DND-41 (cell line): ENCODE measurements at regions not wholly inside any gene's neighbourhood (a gene's known extent, or its start where the extent isn't known, plus 50 kb on each side); places are given as distances from the start of the nearest gene placed in this dataset.

ENCODE experiments used
- ATAC-seq: fragments of 200-7000 bp; cut with Tn5 transposase; 3 replicates; pipeline ENCODE4 v1.9.1; 2021; ENCODE audit warnings: low read depth; ENCODE audit not compliant: insufficient read depth
- DNase-seq: peaks from one replicate; pipeline ENCODE4 v3.0.0-alpha.2; 2020
- H2AFZ ChIP-seq: 2 replicates; pipeline ENCODE4 v1.6.0; 2012; ENCODE audit warnings: low read depth, low read length
- H3K27ac ChIP-seq: 2 replicates; pipeline ENCODE4 v1.5.1; 2012; ENCODE audit warnings: low read length, inconsistent platforms
- H3K27me3 ChIP-seq: fragments of 200-600 bp; sonication (generic); 2 replicates; pipeline ENCODE4 v1.6.0; 2012; ENCODE audit warnings: low read length, mild to moderate bottlenecking, inconsistent platforms; ENCODE audit not compliant: insufficient read depth, poor library complexity
- H3K36me3 ChIP-seq: 2 replicates; pipeline ENCODE4 v1.5.1; 2012; ENCODE audit warnings: low read length, inconsistent platforms; ENCODE audit not compliant: insufficient read depth
- H3K4me1 ChIP-seq: 2 replicates; pipeline ENCODE4 v1.5.1; 2012; ENCODE audit warnings: mild to moderate bottlenecking, low read length; ENCODE audit not compliant: insufficient read depth
- H3K4me2 ChIP-seq: 2 replicates; pipeline ENCODE4 v1.6.0; 2012; ENCODE audit warnings: mild to moderate bottlenecking, moderate library complexity, low read length, inconsistent platforms; ENCODE audit not compliant: insufficient read depth
- H3K4me3 ChIP-seq, 2 experiments: fragments of 200-600 bp in 1 of 2; shearing (Covaris generic) in 1 of 2; 2 replicates each; pipeline ENCODE4 v1.5.1; 2012 to 2016; ENCODE audit warnings: inconsistent platforms in 2 of 2, low read length in 2 of 2, mild to moderate bottlenecking in 2 of 2, low read depth in 1 of 2, moderate library complexity in 1 of 2
- H3K79me2 ChIP-seq: 2 replicates; pipeline ENCODE4 v1.6.0; 2012; ENCODE audit warnings: low read length, inconsistent platforms; ENCODE audit not compliant: insufficient read depth
- H3K9ac ChIP-seq: 2 replicates; pipeline ENCODE4 v1.6.0; 2012; ENCODE audit warnings: low read depth, mild to moderate bottlenecking, inconsistent platforms, low read length, moderate library complexity
- H3K9me3 ChIP-seq: 2 replicates; pipeline ENCODE4 v1.5.1; 2012; ENCODE audit warnings: low read length, moderate library complexity, mild to moderate bottlenecking, inconsistent platforms; ENCODE audit not compliant: insufficient read depth, severe bottlenecking
- H4K20me1 ChIP-seq: 2 replicates; pipeline ENCODE4 v1.6.0; 2012; ENCODE audit warnings: low read length; ENCODE audit not compliant: insufficient read depth
- EZH2 ChIP-seq: IDR thresholded peaks from 3 replicates; pipeline ENCODE4 v1.6.1; 2012; ENCODE audit warnings: borderline replicate concordance, low read depth, mild to moderate bottlenecking, moderate library complexity, low read length, inconsistent platforms; ENCODE audit not compliant: severe bottlenecking
- TF ChIP-seq, protein P1 (sequence below): IDR thresholded peaks from 2 replicates; pipeline ENCODE4 v1.5.1; 2012; ENCODE audit warnings: borderline replicate concordance, low read length, moderate library complexity, mild to moderate bottlenecking; ENCODE audit not compliant: poor library complexity, severe bottlenecking; ENCODE audit errors: extremely low read depth

DNA sequence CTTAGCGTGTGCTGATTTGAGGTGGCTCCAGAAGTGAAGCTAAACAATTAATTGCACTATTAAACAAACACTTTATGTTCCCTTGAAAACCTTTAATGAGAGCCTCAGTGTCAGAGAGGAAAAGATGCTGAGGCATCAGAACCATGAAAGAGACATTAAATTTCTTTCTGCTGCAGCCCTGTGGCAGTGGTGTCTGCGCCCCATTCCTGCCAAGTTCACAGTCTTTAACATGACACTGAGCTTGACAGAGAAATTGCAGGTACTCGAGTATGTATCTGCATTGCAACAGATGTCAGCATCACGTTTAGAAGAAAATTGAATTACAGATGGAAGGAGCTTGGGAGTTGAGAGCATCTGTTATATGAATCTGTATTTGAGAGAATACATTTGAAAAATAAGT, 111.3 kb upstream of the CREB1 start:
- no peak overlapping the region for H2AFZ ChIP-seq
- H4K20me1 ChIP-seq = no peaks in the 10 kb centered on the region
- TF ChIP-seq, protein P1, sequence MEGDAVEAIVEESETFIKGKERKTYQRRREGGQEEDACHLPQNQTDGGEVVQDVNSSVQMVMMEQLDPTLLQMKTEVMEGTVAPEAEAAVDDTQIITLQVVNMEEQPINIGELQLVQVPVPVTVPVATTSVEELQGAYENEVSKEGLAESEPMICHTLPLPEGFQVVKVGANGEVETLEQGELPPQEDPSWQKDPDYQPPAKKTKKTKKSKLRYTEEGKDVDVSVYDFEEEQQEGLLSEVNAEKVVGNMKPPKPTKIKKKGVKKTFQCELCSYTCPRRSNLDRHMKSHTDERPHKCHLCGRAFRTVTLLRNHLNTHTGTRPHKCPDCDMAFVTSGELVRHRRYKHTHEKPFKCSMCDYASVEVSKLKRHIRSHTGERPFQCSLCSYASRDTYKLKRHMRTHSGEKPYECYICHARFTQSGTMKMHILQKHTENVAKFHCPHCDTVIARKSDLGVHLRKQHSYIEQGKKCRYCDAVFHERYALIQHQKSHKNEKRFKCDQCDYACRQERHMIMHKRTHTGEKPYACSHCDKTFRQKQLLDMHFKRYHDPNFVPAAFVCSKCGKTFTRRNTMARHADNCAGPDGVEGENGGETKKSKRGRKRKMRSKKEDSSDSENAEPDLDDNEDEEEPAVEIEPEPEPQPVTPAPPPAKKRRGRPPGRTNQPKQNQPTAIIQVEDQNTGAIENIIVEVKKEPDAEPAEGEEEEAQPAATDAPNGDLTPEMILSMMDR = no peak
- no peak for TF ChIP-seq EZH2
- ATAC-seq = no peak
- no peaks in the 10 kb centered on the region for H3K79me2 ChIP-seq
- no peak overlapping the region for H3K4me2 ChIP-seq
- DNase-seq = no peak
- H3K9ac ChIP-seq = no peak overlapping the region
- no peaks in the 10 kb centered on the region for H3K4me1 ChIP-seq
- H3K4me3 ChIP-seq = no peak overlapping the region
- H3K27me3 ChIP-seq = no peaks in the 10 kb centered on the region
- no peak overlapping the region for H3K27ac ChIP-seq
- H3K36me3 ChIP-seq = no peaks in the 10 kb centered on the region
- no peaks in the 10 kb centered on the region for H3K9me3 ChIP-seq

DNA sequence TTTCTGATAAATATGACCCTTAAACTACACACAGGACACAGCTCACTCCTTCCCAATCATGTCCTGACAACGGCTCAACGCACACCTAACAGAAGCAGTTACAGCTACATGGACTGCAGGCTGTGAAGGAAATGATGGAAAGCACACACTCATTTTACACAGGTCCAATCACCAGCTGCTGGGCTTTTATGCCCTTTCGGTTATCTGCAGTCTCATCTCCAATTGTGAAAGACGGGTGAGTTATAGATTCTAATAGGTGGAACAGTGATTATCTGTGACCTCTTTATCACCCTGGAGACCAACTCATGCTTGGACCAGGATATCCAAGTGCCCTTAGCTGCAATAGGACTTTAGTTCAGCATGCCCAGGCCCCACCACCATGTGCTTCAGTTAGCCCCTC, 110.4 kb upstream of the CREB1 start:
- H3K79me2 ChIP-seq = no peaks in the 10 kb centered on the region
- H3K9ac ChIP-seq = no peak overlapping the region
- H3K9me3 ChIP-seq = no peaks in the 10 kb centered on the region
- no peak overlapping the region for H3K4me2 ChIP-seq
- no peak for ATAC-seq
- H3K4me1 ChIP-seq = no peaks in the 10 kb centered on the region
- H4K20me1 ChIP-seq = no peaks in the 10 kb centered on the region
- H3K36me3 ChIP-seq = no peaks in the 10 kb centered on the region
- no peak overlapping the region for H3K27ac ChIP-seq
- no peak overlapping the region for H3K4me3 ChIP-seq
- H3K27me3 ChIP-seq = no peaks in the 10 kb centered on the region
- no peak overlapping the region for H2AFZ ChIP-seq
- DNase-seq = no peak
- TF ChIP-seq EZH2 = no peak
- TF ChIP-seq, protein P1 = no peak

DNA sequence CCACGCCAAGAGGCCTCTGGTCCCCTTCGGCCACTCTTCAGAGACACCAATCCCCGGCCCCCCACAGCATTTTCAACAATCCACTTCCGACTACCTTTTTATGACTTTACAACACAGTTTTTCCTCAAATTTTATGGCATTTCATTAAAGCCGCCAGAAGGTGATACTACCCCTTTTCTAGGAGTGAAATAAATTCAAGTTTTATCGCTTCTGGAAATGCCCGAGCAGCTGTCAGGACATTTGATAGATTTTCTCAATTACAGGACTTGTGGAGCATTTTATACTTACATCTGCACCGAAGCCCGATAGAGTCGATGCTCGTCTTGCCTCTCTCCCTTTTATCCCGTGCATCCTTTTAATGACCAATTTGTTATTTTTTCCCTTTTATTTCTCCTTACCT, 108.1 kb upstream of the CREB1 start:
- DNase-seq (no peak), ATAC-seq (no peak)
- Histone ChIP-seq H3K79me2 (no peaks in the 10 kb centered on the region), H3K4me2 (no peak overlapping the region), H3K9ac (no peak overlapping the region), H3K9me3 (no peaks in the 10 kb centered on the region), H4K20me1 (no peaks in the 10 kb centered on the region), H3K4me1 (no peaks in the 10 kb centered on the region), H3K4me3 (no peak overlapping the region), H2AFZ (no peak overlapping the region), H3K27ac (no peak overlapping the region), H3K36me3 (no peaks in the 10 kb centered on the region), H3K27me3 (peaks cover 2% of the 10 kb centered on the region)
- TF ChIP-seq, protein P1 = no peak
- TF ChIP-seq EZH2 = no peak

DNA sequence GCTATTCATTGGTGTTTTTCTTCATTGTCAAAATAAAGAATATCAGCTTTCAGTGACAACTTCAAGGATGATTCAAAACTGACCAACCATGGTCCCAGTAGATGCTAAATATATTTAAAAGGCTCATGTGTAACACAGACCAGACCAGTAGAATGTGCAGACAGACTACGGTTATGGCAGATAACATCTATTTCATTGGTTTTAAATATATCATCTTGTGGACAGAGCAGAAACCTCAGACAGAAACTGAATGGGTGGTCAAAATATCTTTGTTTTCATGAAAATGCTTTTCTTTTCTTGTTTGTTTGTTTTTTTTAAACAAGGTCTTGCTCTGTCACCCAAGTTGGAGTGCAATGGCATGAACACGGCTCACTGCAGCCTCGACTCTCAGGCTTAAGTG, 107.4 kb upstream of the CREB1 start:
- Histone ChIP-seq H3K27ac (no peak overlapping the region), H3K4me1 (no peaks in the 10 kb centered on the region), H3K79me2 (no peaks in the 10 kb centered on the region), H3K4me2 (no peak overlapping the region), H3K9me3 (no peaks in the 10 kb centered on the region), H4K20me1 (no peaks in the 10 kb centered on the region), H2AFZ (no peak overlapping the region), H3K27me3 (peaks cover 2% of the 10 kb centered on the region), H3K9ac (no peak overlapping the region), H3K36me3 (no peaks in the 10 kb centered on the region), H3K4me3 (no peak overlapping the region)
- DNase-seq (no peak), ATAC-seq (no peak)
- TF ChIP-seq, protein P1 = no peak
- TF ChIP-seq EZH2 = no peak
